ENCODE measurements at regions not wholly inside any gene's neighbourhood (a gene's known extent, or its start where the extent isn't known, plus 50 kb on each side); places are given as distances from the start of the nearest gene placed in this dataset.
"Not testable (repeated sequence)": the region's sequence is repeated elsewhere in the genome, so short reads cannot be mapped to it uniquely, and the experiment has no call there.

DNA sequence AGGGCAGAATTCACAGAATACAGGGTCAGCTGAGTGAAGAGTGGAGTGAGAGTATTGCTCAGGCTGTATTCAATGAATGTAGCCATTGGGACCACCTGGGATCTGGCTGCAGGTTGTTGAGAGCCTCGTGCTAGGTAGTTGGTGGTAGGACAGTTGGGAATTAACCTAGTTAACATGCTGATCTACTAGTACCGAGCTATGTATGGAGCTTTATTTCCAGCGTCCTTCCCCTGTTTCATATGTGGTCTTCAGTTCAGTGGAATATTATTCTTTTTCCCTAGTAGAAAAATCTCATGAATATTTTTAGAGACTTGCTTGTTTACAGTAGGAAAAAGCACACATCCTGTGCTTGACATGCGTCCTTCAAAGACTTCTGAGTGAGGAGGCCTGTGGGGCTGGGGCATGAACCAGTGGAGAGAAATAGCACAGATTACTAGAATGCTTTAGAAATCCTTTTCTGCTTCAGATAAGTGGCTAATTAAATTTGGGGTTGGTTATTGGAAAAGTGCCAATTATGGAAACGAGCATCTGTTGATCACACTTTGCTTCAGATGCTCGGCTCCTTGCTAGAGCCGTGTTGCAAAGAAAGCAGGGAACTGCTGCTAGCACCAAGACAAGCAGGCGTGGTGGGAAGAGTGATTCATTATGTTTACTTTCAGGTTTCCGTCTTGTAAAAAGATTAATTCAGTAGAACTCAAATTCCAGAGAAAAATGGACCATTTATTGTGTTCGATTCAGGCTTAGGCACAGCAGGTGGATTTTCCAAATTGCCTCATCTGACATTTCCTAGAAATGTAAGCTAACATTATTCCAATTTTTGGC is 53.6 kb downstream of the ARF6 start:
- peak; percentile 76 for DNase-seq

- DNase-seq = no peak
Measured at GRCh38 chr14:49947506-49947905, 54.6 kb downstream of the ARF6 start.

DNA sequence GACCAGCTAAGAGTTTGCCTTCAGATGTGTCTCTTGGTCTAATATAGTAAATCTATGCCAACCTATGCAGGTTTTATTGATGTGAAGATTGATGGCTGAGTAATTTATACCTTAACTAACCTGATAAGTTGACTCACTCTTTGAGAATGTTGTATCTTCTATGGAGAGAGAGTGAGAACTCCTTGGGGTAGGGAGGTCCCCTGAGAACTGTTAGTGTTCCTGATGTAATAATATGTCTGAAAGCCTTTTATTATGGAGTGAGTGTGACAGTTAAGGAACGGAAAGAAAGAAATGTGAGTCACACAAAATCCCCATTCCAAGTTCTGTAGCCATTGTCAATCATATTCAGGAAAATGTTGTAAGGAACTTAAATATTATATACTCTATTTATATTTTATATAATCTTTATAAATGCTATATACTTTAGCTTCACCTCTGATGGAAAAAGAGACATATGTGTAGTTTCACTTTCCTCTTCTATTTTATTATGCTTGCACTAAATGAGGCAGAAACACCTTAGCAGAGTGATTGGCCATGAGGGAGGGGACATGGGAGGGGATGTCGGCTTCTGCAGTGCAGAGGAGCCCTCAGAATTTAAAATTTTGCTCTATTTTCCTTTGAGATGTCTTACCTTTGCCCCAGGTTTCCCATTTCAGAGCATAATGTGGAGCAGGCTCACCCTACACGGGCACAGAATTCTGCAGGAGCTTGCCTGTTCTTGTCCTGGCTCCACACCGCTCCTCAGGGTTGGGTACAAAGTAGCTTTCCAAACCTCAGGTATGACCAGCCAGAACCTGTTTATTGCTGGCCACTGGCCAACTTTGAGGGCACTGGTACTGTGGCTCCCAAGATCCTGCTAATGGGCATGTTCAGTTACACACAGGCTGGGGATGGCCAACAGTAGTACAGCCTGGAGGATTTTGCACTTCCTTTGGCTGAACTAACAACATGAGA is 57.7 kb downstream of the ARF6 start:
- no peak for DNase-seq

GRCh38 chr14:49951229-49951607 is 58.3 kb downstream of the ARF6 start:
- no peak for DNase-seq

DNA sequence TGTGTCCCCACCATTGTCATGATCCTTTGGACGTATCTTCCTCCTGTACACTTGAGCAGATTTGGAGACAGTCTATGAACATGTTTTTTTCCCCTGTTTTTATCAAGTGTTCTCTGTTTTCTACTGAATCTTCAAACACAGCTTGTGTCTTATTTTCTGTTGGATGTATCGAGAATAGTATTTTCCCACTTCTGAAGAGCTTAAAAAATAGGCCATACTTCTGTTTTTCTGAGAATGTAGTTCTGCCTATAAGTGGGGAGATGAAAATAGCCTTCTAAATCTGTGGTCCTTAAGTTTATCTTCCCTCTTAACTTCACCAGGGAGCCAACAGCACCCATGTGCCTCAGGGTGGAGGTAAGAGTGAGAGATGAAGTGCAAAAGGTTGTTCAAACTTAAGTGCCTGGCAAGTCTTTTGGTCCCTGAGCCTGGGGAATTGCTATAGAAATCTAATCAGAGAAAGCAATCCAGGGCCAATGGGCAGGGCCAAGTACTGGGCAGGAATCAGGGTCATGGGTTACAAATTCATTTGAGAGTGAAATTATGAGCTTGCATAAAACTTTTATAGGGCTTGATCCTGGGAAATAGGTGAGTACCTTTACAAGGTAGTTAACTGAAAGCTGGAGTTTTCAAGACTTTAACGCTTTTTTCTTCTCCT is 58.9 kb downstream of the ARF6 start:
- DNase-seq = no peak

DNA sequence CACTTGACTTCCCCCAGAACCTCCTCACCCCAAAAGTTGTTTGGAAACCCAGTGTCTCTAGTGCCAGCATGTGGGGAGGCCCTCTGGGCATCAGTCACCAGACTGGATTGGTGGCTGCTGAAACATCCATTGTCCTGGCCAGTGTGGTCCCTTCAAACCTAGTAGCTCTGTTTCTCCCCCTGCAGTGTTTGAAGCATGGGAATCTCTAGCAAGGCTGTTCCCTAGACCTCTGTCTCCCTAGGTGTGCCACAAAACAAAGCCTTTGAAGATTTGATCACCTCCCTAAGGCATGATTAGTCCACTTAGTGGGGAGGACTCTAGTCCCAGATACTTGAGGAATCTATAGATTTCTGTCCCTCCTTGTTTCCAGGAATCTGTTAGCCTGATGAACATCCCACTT is 60.3 kb downstream of the ARF6 start:
- no peak for DNase-seq

DNA sequence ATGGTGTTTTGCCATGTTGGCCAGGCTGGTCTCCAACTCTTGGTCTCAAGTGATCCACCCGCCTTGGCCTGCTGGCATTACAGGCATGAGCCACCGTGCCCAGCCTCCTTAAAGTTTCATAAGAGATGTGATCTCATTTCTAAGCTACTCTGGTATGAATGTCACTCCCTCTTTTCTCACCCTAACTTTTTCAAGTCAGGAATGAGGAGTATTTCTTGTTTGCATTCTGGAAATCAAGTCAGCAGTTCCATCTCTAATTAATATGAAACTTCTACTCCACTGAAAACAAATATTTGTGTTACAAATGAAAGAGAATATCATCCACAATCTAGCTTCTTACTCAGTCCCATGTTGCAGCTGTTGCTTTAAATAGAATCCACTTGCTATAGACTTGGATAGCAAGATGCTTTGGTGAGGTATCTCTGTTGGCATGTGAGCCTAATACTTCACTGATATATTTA is 61.3 kb downstream of the ARF6 start:
- DNase-seq = no peak

DNA sequence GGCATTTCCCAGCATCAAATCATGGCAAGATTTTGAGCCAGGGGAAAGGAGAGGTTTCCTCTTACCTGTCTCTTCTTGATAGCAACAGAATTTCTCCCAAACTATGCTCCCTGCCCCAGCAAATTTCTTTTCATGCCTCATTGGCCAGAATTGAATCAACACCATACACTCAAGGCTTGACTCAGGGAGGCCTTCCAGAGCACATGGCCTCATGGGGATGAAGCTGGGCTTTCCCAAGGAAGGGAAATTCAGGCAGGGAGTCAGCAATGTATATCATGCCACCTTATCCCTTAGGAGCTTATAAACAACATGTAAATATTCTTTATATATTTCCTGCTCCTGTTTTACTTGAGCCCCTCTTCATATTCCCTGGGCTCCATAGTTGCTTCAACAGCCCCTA is 62.1 kb downstream of the ARF6 start:
- DNase-seq = no peak

- no peak for DNase-seq
Measured at GRCh38 chr14:49957089-49957852, 64.4 kb downstream of the ARF6 start.

DNA sequence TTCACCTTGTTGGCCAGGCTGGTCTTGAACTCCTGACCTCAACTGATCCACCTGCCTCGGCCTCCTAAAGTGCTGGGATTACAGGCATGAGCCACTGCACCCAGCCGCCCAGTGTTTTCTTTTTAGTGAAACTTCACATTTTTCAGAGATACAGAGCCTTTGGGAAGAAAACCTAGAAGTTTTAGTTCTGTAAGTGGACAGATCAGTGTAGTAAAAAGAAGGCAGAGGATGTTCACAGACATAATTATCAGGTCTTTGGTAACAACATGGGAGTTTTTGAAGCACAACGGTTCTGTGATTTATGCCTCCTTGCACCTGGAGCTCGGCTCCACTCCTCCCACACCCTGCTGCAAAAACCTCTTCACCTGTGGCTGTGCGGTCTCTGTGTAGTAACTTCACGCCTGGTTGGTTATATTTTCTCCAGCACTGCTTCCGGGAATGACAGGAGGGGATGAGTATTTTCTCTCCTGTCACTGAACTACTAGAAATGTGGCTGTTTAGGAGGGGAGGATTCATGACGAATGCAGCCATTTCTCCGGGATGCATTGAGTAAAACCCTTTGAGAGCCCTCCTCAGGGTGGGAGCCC is 67.0 kb downstream of the ARF6 start:
- DNase-seq = no peak

DNA sequence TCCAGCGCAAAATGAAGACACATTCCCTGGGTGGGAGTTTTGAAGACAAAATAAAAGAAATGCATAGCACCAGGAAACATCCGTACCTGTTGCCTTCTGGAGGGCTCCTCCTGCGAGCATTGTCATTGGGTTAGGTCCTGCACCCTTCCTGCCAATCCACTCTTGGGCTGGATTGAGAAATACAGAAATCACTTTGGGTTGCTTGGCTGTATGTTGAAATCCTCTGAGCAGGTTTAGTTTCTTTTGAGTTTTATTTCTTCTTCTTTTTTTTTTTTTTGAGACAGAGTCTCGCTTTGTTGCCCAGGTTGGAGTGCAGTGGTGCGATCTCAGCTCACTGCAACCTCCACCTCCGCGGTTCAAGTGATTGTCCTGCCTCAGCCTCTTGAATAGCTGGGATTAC is 67.6 kb downstream of the ARF6 start:
- no peak for DNase-seq

GRCh38 chr14:49961270-49962222 is 68.7 kb downstream of the ARF6 start:
- no peak for DNase-seq

DNA sequence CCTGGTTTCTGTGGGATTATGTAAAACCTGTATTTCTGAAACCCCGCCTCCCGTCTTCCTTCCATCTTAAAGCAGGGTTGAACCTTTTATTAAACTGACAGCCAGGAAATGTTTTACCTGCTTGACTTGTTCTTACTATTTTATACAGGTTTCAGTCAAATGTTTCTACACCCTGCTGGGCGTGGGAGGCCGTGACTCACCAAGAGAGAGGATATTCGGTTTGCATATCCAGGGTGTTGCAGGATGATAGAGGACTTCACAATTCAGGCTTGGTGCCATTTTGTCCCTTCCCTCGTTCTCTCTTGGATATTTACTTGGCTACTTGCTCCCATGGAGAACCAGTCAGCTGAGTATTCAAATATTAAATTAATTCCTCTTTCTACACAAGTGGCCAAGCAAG is 69.7 kb downstream of the ARF6 start:
- no peak for DNase-seq

GRCh38 chr14:49965068-49965651 is 72.3 kb downstream of the ARF6 start:
- DNase-seq = not testable (repeated sequence)

DNA sequence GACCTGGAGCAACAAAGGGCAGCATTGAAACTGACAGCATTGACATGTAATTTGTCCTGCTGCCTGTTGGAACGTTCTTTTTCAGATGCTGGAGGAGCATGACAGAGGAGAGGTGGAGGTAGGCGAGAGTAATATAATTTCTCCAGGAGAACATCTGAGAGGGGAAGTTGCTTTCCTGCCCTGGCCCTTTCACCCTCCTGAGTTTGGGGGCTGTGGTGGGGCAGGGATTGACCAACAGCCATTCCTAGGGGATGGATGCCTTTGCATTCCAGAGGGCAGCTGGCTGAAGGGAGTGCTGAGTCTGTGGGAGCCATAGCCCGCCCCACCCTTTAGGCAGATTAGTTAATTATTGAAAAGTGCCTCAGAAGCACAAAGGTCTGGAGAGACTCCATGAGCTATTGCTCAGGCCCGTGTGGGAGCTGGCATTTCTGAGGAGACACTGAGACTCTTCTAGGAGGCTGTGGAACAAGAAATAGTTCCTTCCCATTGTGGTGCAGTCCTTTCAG is 73.5 kb downstream of the ARF6 start:
- DNase-seq = no peak

- no peak for DNase-seq
Measured at GRCh38 chr14:49966971-49967630, 74.2 kb downstream of the ARF6 start.

DNA sequence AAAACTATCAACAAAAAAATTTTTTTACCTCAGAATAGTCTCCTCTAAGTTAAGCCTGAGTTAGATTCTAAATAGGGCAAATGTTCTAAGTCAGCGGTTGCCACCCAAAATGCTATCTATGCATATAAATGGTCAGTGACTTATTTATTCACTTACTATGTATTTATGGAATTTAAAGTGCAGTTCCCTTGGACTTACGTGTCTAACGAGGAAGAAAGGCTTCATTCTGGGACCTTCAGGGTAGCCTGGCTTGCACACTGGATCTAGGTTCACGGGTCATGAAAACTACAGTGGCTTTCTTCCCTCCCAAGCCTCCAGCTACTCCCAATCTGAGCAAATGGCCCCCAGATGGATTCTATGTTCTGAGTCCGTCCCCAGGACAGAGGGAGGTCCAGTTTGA is 77.1 kb downstream of the ARF6 start:
- DNase-seq = no peak

DNA sequence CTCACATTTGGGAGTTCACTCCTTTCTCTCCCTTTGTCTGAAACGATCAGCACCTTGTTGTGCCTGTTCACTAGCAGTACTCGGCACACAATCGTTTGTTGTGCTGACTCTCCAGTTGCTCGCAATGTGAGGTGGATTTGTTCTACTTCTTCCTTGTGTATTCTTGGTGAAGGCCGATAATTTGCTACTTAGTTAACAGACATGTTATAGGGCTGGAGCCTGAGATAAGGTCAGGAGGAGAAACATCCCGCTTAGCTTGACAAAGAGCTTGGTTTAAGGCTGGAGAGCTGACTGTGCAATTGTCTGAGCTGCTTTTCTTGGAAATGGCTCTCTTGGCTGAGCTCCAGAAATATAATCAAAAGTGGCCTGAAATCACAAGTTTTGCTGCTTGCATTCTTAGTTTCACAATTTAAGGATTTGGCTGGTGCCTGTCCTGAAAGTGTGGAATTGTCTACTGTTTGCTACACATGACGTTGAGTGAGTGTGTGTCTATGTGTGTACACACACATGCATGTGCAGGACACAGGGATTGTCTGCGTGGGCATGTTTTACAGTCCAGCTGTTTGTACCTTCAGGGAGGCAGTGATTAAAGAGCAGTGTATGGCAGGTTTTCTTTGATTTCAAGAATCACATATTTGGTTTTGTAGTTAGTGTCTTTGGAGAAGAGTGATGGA is 77.7 kb downstream of the ARF6 start:
- peak; percentile 93 for DNase-seq
